ENCODE measurements at regions not wholly inside any gene's neighbourhood (a gene's known extent, or its start where the extent isn't known, plus 50 kb on each side); places are given as distances from the start of the nearest gene placed in this dataset.

DNA sequence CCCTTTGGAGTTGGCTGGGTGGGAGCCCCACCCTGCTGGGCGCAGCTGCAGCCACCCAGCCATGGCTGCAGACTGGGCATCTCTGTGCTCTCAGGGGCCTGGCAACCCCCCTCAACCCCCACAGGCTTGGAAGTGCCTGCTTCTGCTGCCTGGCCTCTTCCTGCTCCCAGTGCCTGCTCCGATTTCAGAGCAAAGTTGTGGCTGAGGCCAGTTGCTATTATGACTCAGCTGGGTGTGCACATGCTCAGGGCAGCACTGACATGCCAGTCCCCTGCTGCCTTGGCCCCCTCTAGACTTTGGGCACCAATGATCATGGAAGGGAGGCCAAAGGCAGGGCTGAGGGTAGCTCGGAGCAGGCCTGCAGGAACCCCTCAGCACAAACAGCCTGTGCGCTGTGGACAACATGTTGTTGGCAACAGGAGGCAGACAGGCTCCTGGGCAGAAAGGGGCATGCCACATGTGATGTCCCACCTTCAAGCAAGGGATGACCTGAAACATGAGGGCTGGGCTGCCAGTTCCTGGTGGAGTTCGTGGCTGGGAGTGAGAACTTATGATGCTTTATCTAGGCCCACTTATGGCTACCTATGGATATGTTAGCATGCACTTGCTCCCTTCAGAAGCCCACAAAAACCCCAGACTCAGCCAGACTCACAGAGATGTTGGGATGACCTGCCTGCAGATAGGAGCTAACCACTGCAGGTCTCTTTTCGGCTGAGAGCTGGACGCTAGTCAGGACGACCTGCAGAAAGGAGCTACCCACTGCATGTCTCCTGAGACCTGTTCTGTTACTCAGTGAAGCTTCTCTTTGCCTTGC is 96.4 kb upstream of the AMOTL1 start:
- TF ChIP-seq CTCF (IDR thresholded peaks at IDR 0.05; ENCODE audit: low read depth, low read length) = no peak
- in situ Hi-C loops (cut with HindIII; ENCODE audit: low sequenced_read_pairs) = no loop called here
- no peak for DNase-seq (ENCODE audit: low read depth, low spot score)
- H3K4me3 ChIP-seq (ENCODE audit: low read depth, low read length) = no peak overlapping the region

DNA sequence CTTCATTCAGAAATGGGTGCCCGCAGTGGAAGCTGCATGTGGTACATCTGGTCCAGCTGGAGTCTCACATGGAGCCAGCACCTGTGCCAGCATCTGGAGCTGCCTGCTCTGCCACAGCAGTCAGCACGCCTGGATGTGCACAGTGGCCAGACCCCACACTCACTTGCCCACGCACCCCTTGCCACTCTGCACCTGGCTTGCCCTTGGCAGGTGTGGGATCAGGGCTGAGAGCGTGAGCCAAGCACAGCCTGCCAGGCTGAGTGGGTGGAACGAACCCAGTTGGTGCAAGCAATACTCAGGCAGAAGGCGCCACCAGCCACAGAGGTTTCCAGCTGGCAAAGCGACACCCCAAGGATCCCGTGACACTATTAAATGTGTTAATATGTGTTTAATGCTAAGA is 95.5 kb upstream of the AMOTL1 start:
- in situ Hi-C loops (cut with HindIII; ENCODE audit: low sequenced_read_pairs) = no loop called here
- no peak for TF ChIP-seq CTCF (IDR thresholded peaks at IDR 0.05; ENCODE audit: low read depth, low read length)
- no peak overlapping the region for H3K4me3 ChIP-seq (ENCODE audit: low read depth, low read length)
- no peak for DNase-seq (ENCODE audit: low read depth, low spot score)

DNA sequence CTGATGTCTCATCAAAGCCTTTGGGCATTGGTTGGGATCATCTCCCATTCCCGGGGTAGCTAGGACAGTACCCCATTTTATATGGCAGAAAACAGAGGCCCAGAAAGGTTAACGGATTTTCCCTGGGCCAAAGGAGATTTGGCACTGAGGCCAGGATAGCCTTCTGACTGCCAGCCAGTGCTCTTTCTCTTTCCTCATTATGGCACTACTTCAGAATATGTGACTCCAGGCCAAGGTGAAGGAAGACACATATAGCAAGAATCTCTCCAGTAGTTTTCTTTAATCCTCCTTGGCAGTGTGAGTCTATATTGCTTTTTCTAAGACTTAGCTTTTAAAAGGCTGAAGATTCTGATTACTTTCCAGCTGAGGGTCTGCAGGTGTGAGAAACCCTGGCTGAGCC is 94.8 kb upstream of the AMOTL1 start:
- in situ Hi-C loops (cut with HindIII; ENCODE audit: low sequenced_read_pairs) = no loop called here
- DNase-seq (ENCODE audit: low read depth, low spot score) = no peak
- no peak for TF ChIP-seq CTCF (IDR thresholded peaks at IDR 0.05; ENCODE audit: low read depth, low read length)
- H3K4me3 ChIP-seq (ENCODE audit: low read depth, low read length) = no peak overlapping the region

DNA sequence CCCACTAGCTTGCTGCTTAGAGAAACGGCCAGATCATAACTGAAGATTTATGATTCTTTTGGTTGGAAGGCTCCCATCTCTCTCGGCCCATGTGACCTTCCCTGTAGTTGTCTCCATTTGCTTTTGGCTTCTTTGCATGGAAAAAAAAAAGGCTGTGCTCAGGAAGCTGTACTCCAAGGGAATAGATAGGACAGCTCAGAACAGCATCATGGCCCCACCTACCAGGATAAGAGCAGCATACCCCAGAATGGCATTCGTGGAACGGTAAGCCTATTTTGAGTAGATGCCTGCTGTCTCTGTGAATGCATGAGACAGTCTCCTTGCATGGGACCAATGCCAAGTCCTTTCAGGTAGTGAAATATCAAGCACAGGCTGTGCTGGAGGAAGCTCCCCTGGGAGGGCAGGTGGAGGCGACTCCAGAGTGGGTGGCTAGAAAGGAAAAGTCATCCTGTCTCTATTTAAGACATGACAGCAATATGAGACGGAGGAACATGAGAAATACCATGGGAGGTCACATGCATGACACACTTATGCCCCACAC is 94.1 kb upstream of the AMOTL1 start:
- TF ChIP-seq CTCF (IDR thresholded peaks at IDR 0.05; ENCODE audit: low read depth, low read length) = no peak
- in situ Hi-C loops (cut with HindIII; ENCODE audit: low sequenced_read_pairs) = no loop called here

DNA sequence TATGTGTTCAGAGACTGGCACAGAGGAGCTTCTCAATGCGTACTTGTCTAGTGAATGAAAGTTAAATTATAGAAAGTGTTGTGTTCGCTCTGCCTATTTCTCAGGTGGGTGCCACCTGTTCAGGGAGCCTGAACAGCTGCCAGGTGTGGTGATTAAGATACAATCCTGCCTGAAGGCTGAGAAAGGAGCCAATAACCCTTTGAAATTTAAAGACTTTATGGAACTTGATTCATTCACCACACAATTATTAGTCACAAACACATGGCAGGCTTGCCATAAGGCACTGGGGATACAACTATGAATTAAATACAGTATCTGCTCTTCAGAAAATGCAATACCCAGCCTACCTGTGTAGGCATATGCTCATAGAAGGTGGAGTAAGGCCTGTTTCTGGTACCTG is 92.9 kb upstream of the AMOTL1 start:
- in situ Hi-C loops (cut with HindIII; ENCODE audit: low sequenced_read_pairs) = no loop called here
- no peak for TF ChIP-seq CTCF (IDR thresholded peaks at IDR 0.05; ENCODE audit: low read depth, low read length)
- H3K4me3 ChIP-seq (ENCODE audit: low read depth, low read length) = no peak overlapping the region
- DNase-seq (ENCODE audit: low read depth, low spot score) = no peak

More for the DNA sequence above, 94.1 kb upstream of the AMOTL1 start:
- DNase-seq (ENCODE audit: low read depth, low spot score) = no peak
- no peak overlapping the region for H3K4me3 ChIP-seq (ENCODE audit: low read depth, low read length)

- no peak for DNase-seq (ENCODE audit: low read depth, low spot score)
- no peak overlapping the region for H3K4me3 ChIP-seq (ENCODE audit: low read depth, low read length)
- in situ Hi-C loops (cut with HindIII; ENCODE audit: low sequenced_read_pairs) = no loop called here
- TF ChIP-seq CTCF (IDR thresholded peaks at IDR 0.05; ENCODE audit: low read depth, low read length) = no peak
Observed at GRCh38 chr11:94675813-94676212, 92.3 kb upstream of the AMOTL1 start.

Measured in astrocyte of the spinal cord (primary cell).